Activated CD4-positive, alpha-beta T cell treated with anti-CD3 and anti-CD28 coated beads, Interleukin-2, amount 10 ng/mL, durations not matched to agents 24 days and 14 days (primary cell): ENCODE measurements at regions not wholly inside any gene's neighbourhood (a gene's known extent, or its start where the extent isn't known, plus 50 kb on each side); places are given as distances from the start of the nearest gene placed in this dataset.

Source experiments
- DNase-seq: peaks from one replicate; pipeline ENCODE4 v3.0.0; 2022
- H3K27ac Mint-ChIP-seq: one replicate; pipeline ENCODE4 v1.8.0; 2022; ENCODE audit warnings: mild to moderate bottlenecking, mixed read lengths
- H3K27me3 Mint-ChIP-seq: one replicate; pipeline ENCODE4 v1.8.0; 2022; ENCODE audit warnings: mixed read lengths
- H3K36me3 Mint-ChIP-seq: one replicate; pipeline ENCODE4 v1.8.0; 2022; ENCODE audit warnings: low read depth, mild to moderate bottlenecking, mixed read lengths
- H3K4me1 Mint-ChIP-seq: one replicate; pipeline ENCODE4 v1.8.0; 2021; ENCODE audit warnings: mixed read lengths
- H3K4me3 Mint-ChIP-seq: one replicate; pipeline ENCODE4 v1.8.0; 2022; ENCODE audit warnings: mild to moderate bottlenecking, moderate library complexity, mixed read lengths
- H3K9me3 Mint-ChIP-seq: one replicate; pipeline ENCODE4 v1.8.0; 2021; ENCODE audit warnings: mixed read lengths
- intact Hi-C: fragments of 100-400 bp; cut with micrococcal nuclease; formaldehyde crosslinking; loops from one replicate; pipeline ENCODE4 v1.15.1; 2023

GRCh38 chr3:88209356-88209755, 59.6 kb downstream of the C3orf38 start:
- Mint-ChIP-seq H3K4me3 (no peak overlapping the region), H3K27me3 (peaks cover 9% of the 10 kb centered on the region), H3K9me3 (no peaks in the 10 kb centered on the region), H3K36me3 (no peaks in the 10 kb centered on the region), H3K27ac (no peak overlapping the region), H3K4me1 (no peaks in the 10 kb centered on the region)
- intact Hi-C loops, result loop anchor here (10.0 kb wide), 1 partner anchor 1975 kb away; no protein-coding TSS in a partner anchor
- DNase-seq, result no peak

GRCh38 chr3:88211096-88211890, 61.5 kb downstream of the C3orf38 start:
- intact Hi-C loops, result no loop called here
- no peak overlapping the region for H3K27ac Mint-ChIP-seq
- H3K9me3 Mint-ChIP-seq, result no peaks in the 10 kb centered on the region

GRCh38 chr3:88219138-88219792, 69.5 kb downstream of the C3orf38 start:
- H3K27ac Mint-ChIP-seq, result no peak overlapping the region
- intact Hi-C loops, result no loop called here

More at GRCh38 chr3:88211096-88211890, 61.5 kb downstream of the C3orf38 start:
- Mint-ChIP-seq H3K4me3 (no peak overlapping the region), H3K27me3 (peaks cover 9% of the 10 kb centered on the region), H3K4me1 (no peaks in the 10 kb centered on the region), H3K36me3 (no peaks in the 10 kb centered on the region)
- DNase-seq, result no peak

GRCh38 chr3:88220126-88220525, 70.4 kb downstream of the C3orf38 start:
- Mint-ChIP-seq H3K36me3 (no peaks in the 10 kb centered on the region), H3K27me3 (peaks cover 2% of the 10 kb centered on the region), H3K27ac (no peak overlapping the region), H3K4me1 (no peaks in the 10 kb centered on the region), H3K4me3 (no peak overlapping the region), H3K9me3 (no peaks in the 10 kb centered on the region)
- intact Hi-C loops, result no loop called here
- no peak for DNase-seq

More at GRCh38 chr3:88219138-88219792, 69.5 kb downstream of the C3orf38 start:
- Mint-ChIP-seq H3K9me3 (no peaks in the 10 kb centered on the region), H3K4me3 (no peak overlapping the region), H3K4me1 (no peaks in the 10 kb centered on the region), H3K36me3 (no peaks in the 10 kb centered on the region), H3K27me3 (peaks cover 2% of the 10 kb centered on the region)
- DNase-seq, result peak; percentile 71

- no peaks in the 10 kb centered on the region for H3K4me1 Mint-ChIP-seq
- no peaks in the 10 kb centered on the region for H3K9me3 Mint-ChIP-seq
- no peak for DNase-seq
- H3K27me3 Mint-ChIP-seq, result peaks cover 2% of the 10 kb centered on the region
- H3K27ac Mint-ChIP-seq, result no peak overlapping the region
- no peak overlapping the region for H3K4me3 Mint-ChIP-seq
- no peaks in the 10 kb centered on the region for H3K36me3 Mint-ChIP-seq
- intact Hi-C loops, result no loop called here
Observed at GRCh38 chr3:88221726-88222125, 72.0 kb downstream of the C3orf38 start.

GRCh38 chr3:88222343-88222742, 72.6 kb downstream of the C3orf38 start:
- DNase-seq, result no peak
- H3K27me3 Mint-ChIP-seq, result peaks cover 2% of the 10 kb centered on the region
- H3K4me3 Mint-ChIP-seq, result no peak overlapping the region
- no peaks in the 10 kb centered on the region for H3K36me3 Mint-ChIP-seq
- intact Hi-C loops, result no loop called here
- no peak overlapping the region for H3K27ac Mint-ChIP-seq
- no peaks in the 10 kb centered on the region for H3K9me3 Mint-ChIP-seq
- no peaks in the 10 kb centered on the region for H3K4me1 Mint-ChIP-seq

- Mint-ChIP-seq H3K4me3 (no peak overlapping the region), H3K36me3 (no peaks in the 10 kb centered on the region), H3K4me1 (no peaks in the 10 kb centered on the region), H3K9me3 (no peaks in the 10 kb centered on the region), H3K27me3 (peaks cover 2% of the 10 kb centered on the region), H3K27ac (no peak overlapping the region)
- no peak for DNase-seq
- intact Hi-C loops, result no loop called here
Observed at GRCh38 chr3:88225326-88226008, 75.7 kb downstream of the C3orf38 start.

- H3K27ac Mint-ChIP-seq, result no peak overlapping the region
- H3K27me3 Mint-ChIP-seq, result no peaks in the 10 kb centered on the region
- H3K36me3 Mint-ChIP-seq, result no peaks in the 10 kb centered on the region
- intact Hi-C loops, result no loop called here
- DNase-seq, result no peak
- no peaks in the 10 kb centered on the region for H3K9me3 Mint-ChIP-seq
- H3K4me1 Mint-ChIP-seq, result no peaks in the 10 kb centered on the region
- H3K4me3 Mint-ChIP-seq, result no peak overlapping the region
Observed at GRCh38 chr3:88226910-88227309, 77.2 kb downstream of the C3orf38 start.

GRCh38 chr3:88230638-88231037, 80.9 kb downstream of the C3orf38 start:
- H3K36me3 Mint-ChIP-seq, result no peaks in the 10 kb centered on the region
- H3K27me3 Mint-ChIP-seq, result no peaks in the 10 kb centered on the region
- no peaks in the 10 kb centered on the region for H3K4me1 Mint-ChIP-seq
- no peak overlapping the region for H3K27ac Mint-ChIP-seq
- no peak overlapping the region for H3K4me3 Mint-ChIP-seq
- no peak for DNase-seq
- H3K9me3 Mint-ChIP-seq, result no peaks in the 10 kb centered on the region
- intact Hi-C loops, result no loop called here

GRCh38 chr3:88231207-88231606, 81.4 kb downstream of the C3orf38 start:
- Mint-ChIP-seq H3K27ac (no peak overlapping the region), H3K36me3 (no peaks in the 10 kb centered on the region), H3K4me3 (no peak overlapping the region), H3K27me3 (no peaks in the 10 kb centered on the region), H3K9me3 (no peaks in the 10 kb centered on the region), H3K4me1 (no peaks in the 10 kb centered on the region)
- no peak for DNase-seq
- intact Hi-C loops, result no loop called here

- Mint-ChIP-seq H3K36me3 (no peaks in the 10 kb centered on the region), H3K27me3 (no peaks in the 10 kb centered on the region), H3K4me3 (no peak overlapping the region), H3K9me3 (no peaks in the 10 kb centered on the region), H3K4me1 (no peaks in the 10 kb centered on the region), H3K27ac (no peak overlapping the region)
- no peak for DNase-seq
- intact Hi-C loops, result no loop called here
Observed at GRCh38 chr3:88231632-88232031, 81.9 kb downstream of the C3orf38 start.

GRCh38 chr3:88235102-88235501, 85.3 kb downstream of the C3orf38 start:
- H3K27ac Mint-ChIP-seq, result no peak overlapping the region
- intact Hi-C loops, result no loop called here
- H3K4me3 Mint-ChIP-seq, result no peak overlapping the region

GRCh38 chr3:88239870-88240269, 90.1 kb downstream of the C3orf38 start:
- Mint-ChIP-seq H3K9me3 (peaks cover 7% of the 10 kb centered on the region), H3K36me3 (no peaks in the 10 kb centered on the region), H3K4me3 (no peak overlapping the region), H3K4me1 (no peaks in the 10 kb centered on the region), H3K27ac (no peak overlapping the region), H3K27me3 (no peaks in the 10 kb centered on the region)
- intact Hi-C loops, result no loop called here
- no peak for DNase-seq

More at GRCh38 chr3:88235102-88235501, 85.3 kb downstream of the C3orf38 start:
- no peak for DNase-seq
- Mint-ChIP-seq H3K9me3 (no peaks in the 10 kb centered on the region), H3K27me3 (no peaks in the 10 kb centered on the region), H3K36me3 (no peaks in the 10 kb centered on the region), H3K4me1 (no peaks in the 10 kb centered on the region)

GRCh38 chr3:88248658-88249057, 98.9 kb downstream of the C3orf38 start:
- Mint-ChIP-seq H3K9me3 (peaks cover 6% of the 10 kb centered on the region), H3K27ac (no peak overlapping the region), H3K4me1 (no peaks in the 10 kb centered on the region), H3K36me3 (no peaks in the 10 kb centered on the region), H3K27me3 (no peaks in the 10 kb centered on the region), H3K4me3 (no peak overlapping the region)
- no peak for DNase-seq
- intact Hi-C loops, result no loop called here
